ENCODE measurements at regions not wholly inside any gene's neighbourhood (a gene's known extent, or its start where the extent isn't known, plus 50 kb on each side); places are given as distances from the start of the nearest gene placed in this dataset.

DNA sequence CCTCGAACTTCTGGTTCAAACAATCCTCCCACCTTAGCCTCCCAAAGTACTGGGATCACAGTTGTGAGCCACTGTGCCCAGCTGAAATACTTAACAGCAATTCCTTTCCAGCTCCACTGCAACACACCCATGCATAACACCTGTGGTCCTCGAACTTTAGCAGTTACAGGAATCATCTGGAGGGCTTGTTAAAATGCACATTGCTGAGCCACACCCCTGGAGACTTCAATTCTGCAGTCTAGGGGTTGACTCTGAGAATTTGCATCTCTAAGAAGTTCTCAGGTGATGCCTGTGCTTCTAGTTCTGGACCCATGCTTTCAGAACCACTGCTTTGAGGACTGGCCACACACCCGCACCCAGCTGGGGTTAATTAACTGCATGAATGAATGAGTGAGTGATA, 53.1 kb upstream of the UBL3 start:
- no peak for DNase-seq

- no peak for DNase-seq
These were observed 52.4 kb upstream of the UBL3 start for GRCh38 chr13:29902632-29903305.

DNA sequence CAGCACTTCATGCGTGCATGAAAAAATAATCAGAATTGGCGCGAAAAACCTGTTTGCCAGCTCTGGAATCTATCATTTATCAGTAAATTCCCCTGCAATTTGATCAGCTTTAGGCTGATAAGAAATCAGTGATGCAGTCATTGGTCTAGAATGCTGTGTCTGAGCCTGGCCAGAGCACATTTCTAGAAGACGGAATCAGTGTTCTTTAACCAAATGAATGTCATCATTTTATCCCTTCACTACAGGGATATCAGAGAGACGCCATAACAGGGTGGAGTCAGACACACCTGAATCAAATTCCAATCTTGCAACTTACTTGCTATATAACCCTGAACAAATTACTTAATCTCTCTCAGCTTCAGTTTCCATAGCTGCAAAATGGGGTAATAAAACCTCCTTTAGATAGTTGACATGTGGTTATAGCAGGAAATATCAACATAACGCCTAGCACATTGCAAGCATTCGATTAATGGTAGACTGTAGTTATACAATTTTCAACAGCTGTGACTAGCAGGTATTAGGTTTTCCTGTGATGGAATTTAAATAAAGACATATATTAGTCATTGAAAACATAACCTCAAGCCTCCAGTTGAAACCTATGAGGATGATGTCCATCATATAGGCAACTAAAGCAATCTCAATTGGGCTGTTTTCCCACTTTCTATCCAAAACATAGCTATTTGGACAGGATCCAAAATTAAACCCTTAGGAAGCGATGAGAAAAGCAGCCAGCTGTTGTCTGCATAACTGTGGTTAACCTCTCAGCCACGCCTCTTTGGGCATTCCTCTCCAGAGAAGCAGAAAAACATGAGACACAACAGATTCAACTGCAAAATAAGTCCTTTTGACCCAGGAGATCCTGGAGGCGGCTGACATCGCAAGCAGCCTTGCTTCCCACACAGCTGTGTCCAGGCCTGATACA, 51.6 kb upstream of the UBL3 start:
- DNase-seq = peak; percentile 56
